GM12872 (cell line): ENCODE measurements at regions not wholly inside any gene's neighbourhood (a gene's known extent, or its start where the extent isn't known, plus 50 kb on each side); places are given as distances from the start of the nearest gene placed in this dataset.

ENCODE experiments used
- CTCF ChIP-seq: IDR thresholded peaks from 3 replicates; pipeline ENCODE4 v1.5.1; 2011; ENCODE audit warnings: low read depth, mild to moderate bottlenecking, low read length, moderate library complexity; ENCODE audit not compliant: insufficient read depth

GRCh38 chr6:160927416-160927815 lies 64.2 kb upstream of the MAP3K4 start:
- TF ChIP-seq CTCF = no peak

GRCh38 chr6:160929361-160929760 lies 62.2 kb upstream of the MAP3K4 start:
- no peak for TF ChIP-seq CTCF

- TF ChIP-seq CTCF = no peak
Measured at GRCh38 chr6:160929831-160930230, 61.7 kb upstream of the MAP3K4 start.

GRCh38 chr6:160930547-160931377 lies 60.8 kb upstream of the MAP3K4 start:
- peak; percentile 88 for TF ChIP-seq CTCF

GRCh38 chr6:160931378-160932310 lies 59.9 kb upstream of the MAP3K4 start:
- no peak for TF ChIP-seq CTCF

- TF ChIP-seq CTCF = no peak
Measured at GRCh38 chr6:160933256-160933655, 58.3 kb upstream of the MAP3K4 start.

- no peak for TF ChIP-seq CTCF
Measured at GRCh38 chr6:160934157-160934556, 57.4 kb upstream of the MAP3K4 start.
